ENCODE measurements at regions not wholly inside any gene's neighbourhood (a gene's known extent, or its start where the extent isn't known, plus 50 kb on each side); places are given as distances from the start of the nearest gene placed in this dataset.

GRCh38 chr3:102176333-102177050 lies 258.3 kb upstream of the ZPLD1 start:
- TF ChIP-seq CTCF (IDR thresholded peaks at IDR 0.05; ENCODE audit: borderline replicate concordance, extremely low read depth, low read length, poor library complexity, severe bottlenecking) (no peak), EZH2 (IDR thresholded peaks at IDR 0.05; ENCODE audit: borderline replicate concordance, low read depth, low read length, severe bottlenecking) (no peak)

Data from DND-41 (cell line).